A673 (cell line): ENCODE measurements at regions not wholly inside any gene's neighbourhood (a gene's known extent, or its start where the extent isn't known, plus 50 kb on each side); places are given as distances from the start of the nearest gene placed in this dataset.

Experiments used
- EZH2 ChIP-seq: fragments of 200-600 bp; sonication (generic); IDR thresholded peaks from 2 replicates; pipeline ENCODE4 v1.6.1; 2017; ENCODE audit warnings: borderline replicate concordance, low read depth, mild to moderate bottlenecking, mixed read lengths, antibody characterized with exemption, low read length; ENCODE audit not compliant: poor library complexity, severe bottlenecking
- TF ChIP-seq, protein P1 (sequence below): fragments of 300-800, 200-600 bp; sonication (generic); conservative IDR thresholded peaks from 2 replicates; pipeline ENCODE4 v1.5.1; 2017; ENCODE audit warnings: low read depth, mild to moderate bottlenecking, antibody characterized with exemption, low read length, moderate library complexity, mixed read lengths

DNA sequence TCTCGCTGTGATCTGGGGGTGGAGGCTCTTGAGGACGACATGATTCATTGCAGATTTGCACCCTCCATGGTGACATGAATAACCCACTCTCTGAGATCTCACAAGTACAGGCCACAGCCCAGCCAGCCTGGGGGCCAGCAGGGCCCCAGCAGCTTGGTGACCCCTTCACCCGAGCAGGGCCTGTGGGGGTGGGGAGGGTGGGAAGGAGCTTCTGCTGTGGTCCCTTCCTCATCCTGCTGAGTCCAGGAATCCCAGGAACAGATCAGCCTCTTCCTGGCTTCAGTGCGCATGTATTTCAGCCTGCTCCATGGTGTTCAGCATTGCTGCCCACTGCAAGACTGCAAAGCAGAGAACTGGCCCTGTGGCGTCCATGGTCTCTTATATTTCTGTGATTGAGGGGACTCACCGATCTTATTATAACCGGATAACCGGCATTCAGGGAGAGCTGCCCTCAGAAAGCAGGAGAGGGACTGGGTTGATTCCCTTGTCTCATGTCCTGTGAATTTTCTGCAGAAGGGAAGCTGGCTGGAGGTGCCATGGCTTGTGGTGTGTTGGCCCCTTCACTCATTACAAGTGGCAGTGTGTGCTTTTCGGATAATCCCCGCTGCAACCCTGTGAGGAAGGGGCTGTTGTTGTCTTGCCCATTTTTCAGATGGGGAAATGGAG is 118.8 kb upstream of the FRMD1 start:
- TF ChIP-seq, protein P1, sequence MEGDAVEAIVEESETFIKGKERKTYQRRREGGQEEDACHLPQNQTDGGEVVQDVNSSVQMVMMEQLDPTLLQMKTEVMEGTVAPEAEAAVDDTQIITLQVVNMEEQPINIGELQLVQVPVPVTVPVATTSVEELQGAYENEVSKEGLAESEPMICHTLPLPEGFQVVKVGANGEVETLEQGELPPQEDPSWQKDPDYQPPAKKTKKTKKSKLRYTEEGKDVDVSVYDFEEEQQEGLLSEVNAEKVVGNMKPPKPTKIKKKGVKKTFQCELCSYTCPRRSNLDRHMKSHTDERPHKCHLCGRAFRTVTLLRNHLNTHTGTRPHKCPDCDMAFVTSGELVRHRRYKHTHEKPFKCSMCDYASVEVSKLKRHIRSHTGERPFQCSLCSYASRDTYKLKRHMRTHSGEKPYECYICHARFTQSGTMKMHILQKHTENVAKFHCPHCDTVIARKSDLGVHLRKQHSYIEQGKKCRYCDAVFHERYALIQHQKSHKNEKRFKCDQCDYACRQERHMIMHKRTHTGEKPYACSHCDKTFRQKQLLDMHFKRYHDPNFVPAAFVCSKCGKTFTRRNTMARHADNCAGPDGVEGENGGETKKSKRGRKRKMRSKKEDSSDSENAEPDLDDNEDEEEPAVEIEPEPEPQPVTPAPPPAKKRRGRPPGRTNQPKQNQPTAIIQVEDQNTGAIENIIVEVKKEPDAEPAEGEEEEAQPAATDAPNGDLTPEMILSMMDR = no peak
- no peak for TF ChIP-seq EZH2
